OCI-LY3 (cell line): ENCODE measurements at regions not wholly inside any gene's neighbourhood (a gene's known extent, or its start where the extent isn't known, plus 50 kb on each side); places are given as distances from the start of the nearest gene placed in this dataset.

Experiments
- H2AFZ ChIP-seq: fragments of 200-600, 300-600 bp; shearing (Covaris generic); 2 replicates; pipeline ENCODE4 v1.6.0; 2014; ENCODE audit warnings: antibody characterized with exemption, low read depth, low read length
- H3K27ac ChIP-seq: fragments of 200-600, 300-600 bp; sonication (generic); 2 replicates; pipeline ENCODE4 v1.5.1; 2014; ENCODE audit warnings: mild to moderate bottlenecking, low read length, moderate library complexity, mixed read lengths
- H3K27me3 ChIP-seq: fragments of 200-600, 300-600 bp; sonication (generic); 2 replicates; pipeline ENCODE4 v1.6.1; 2014; ENCODE audit warnings: low read depth, low read length, mixed read lengths
- H3K36me3 ChIP-seq: fragments of 200-600, 300-600 bp; sonication (generic); replicated peaks from 2 replicates; pipeline ENCODE3; 2014; ENCODE audit warnings: low read depth, low read length, mixed read lengths
- H3K4me1 ChIP-seq: fragments of 300-600, 200-600 bp; sonication (generic); 2 replicates; pipeline ENCODE4 v1.6.1; 2014; ENCODE audit warnings: low read length, mixed read lengths
- H3K4me2 ChIP-seq: fragments of 200-600, 300-600 bp; sonication (generic); 2 replicates; pipeline ENCODE4 v1.6.1; 2014; ENCODE audit warnings: low read length, mixed read lengths
- H3K4me3 ChIP-seq: fragments of 300-600, 200-600 bp; sonication (generic); 2 replicates; pipeline ENCODE4 v1.5.1; 2014; ENCODE audit warnings: antibody characterized with exemption, mild to moderate bottlenecking, low read length, moderate library complexity
- H3K79me2 ChIP-seq: fragments of 300-600, 200-600 bp; shearing (Covaris generic); 2 replicates; pipeline ENCODE4 v1.6.1; 2014; ENCODE audit warnings: mild to moderate bottlenecking, low read length, mixed read lengths
- H3K9ac ChIP-seq: fragments of 300-600, 200-600 bp; shearing (Covaris generic); 2 replicates; pipeline ENCODE4 v1.6.0; 2014; ENCODE audit warnings: mild to moderate bottlenecking, low read length, moderate library complexity
- H3K9me3 ChIP-seq: fragments of 200-600, 300-600 bp; shearing (Covaris generic); 2 replicates; pipeline ENCODE4 v1.6.1; 2014; ENCODE audit warnings: low read length, mixed read lengths; ENCODE audit not compliant: insufficient read depth
- H4K20me1 ChIP-seq: fragments of 200-600, 300-600 bp; sonication (generic); 2 replicates; pipeline ENCODE4 v1.6.1; 2016; ENCODE audit warnings: low read length, mixed read lengths; ENCODE audit not compliant: insufficient read depth
- CTCF ChIP-seq: fragments of 200-600, 300-600 bp; sonication (generic); IDR thresholded peaks from 2 replicates; pipeline ENCODE4 v1.5.1; 2014; ENCODE audit warnings: antibody characterized with exemption, low read length, low read depth
- EZH2phosphoT487 ChIP-seq: fragments of 200-600 bp; shearing (Covaris generic); IDR thresholded peaks from 2 replicates; pipeline ENCODE4 v1.6.1; 2018; ENCODE audit warnings: antibody characterized with exemption, mixed run types, low read depth

GRCh38 chr6:1522779-1523178 is 86.9 kb upstream of the FOXC1 start:
- Histone ChIP-seq H2AFZ (no peak overlapping the region), H3K4me2 (no peak overlapping the region), H3K4me1 (no peaks in the 10 kb centered on the region), H3K27me3 (no peaks in the 10 kb centered on the region), H3K9ac (no peak overlapping the region), H3K4me3 (no peak overlapping the region), H4K20me1 (no peaks in the 10 kb centered on the region), H3K36me3 (no peaks in the 10 kb centered on the region), H3K79me2 (no peaks in the 10 kb centered on the region), H3K9me3 (no peaks in the 10 kb centered on the region), H3K27ac (no peak overlapping the region)
- no peak for TF ChIP-seq CTCF
- TF ChIP-seq EZH2phosphoT487 = no peak

DNA sequence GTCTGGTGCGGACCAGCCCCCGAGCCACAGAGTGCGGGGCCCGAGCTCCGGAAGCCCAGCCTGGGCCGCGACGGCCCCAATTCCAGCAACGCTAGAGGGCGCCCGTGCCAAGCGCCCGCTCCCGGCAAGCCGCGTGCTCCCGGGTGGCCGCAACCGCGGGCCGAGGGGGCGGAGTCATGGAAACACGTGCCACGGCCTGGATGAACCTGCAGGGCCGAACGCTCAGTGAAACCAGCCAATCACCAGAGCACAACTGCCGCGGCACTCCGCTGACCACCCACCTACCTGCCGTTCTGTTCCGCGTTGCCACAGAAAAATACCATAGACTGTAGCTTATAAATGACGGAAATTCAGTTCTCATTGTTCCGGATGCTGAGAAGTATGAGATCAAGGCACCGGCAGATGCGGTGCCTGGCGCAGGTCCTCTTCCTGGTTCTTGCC is 85.7 kb upstream of the FOXC1 start:
- Histone ChIP-seq H3K4me1 (no peaks in the 10 kb centered on the region), H4K20me1 (no peaks in the 10 kb centered on the region), H3K9ac (no peak overlapping the region), H3K27me3 (no peaks in the 10 kb centered on the region), H3K9me3 (no peaks in the 10 kb centered on the region), H3K4me3 (no peak overlapping the region), H2AFZ (no peak overlapping the region), H3K27ac (no peak overlapping the region), H3K36me3 (no peaks in the 10 kb centered on the region), H3K4me2 (no peak overlapping the region), H3K79me2 (no peaks in the 10 kb centered on the region)
- TF ChIP-seq CTCF (no peak), EZH2phosphoT487 (no peak)

GRCh38 chr6:1525364-1526038 is 84.2 kb upstream of the FOXC1 start:
- H3K4me2 ChIP-seq = no peak overlapping the region
- no peaks in the 10 kb centered on the region for H4K20me1 ChIP-seq
- no peaks in the 10 kb centered on the region for H3K36me3 ChIP-seq
- H3K4me1 ChIP-seq = no peaks in the 10 kb centered on the region
- no peak overlapping the region for H3K4me3 ChIP-seq
- H2AFZ ChIP-seq = no peak overlapping the region
- H3K27ac ChIP-seq = no peak overlapping the region
- H3K27me3 ChIP-seq = no peaks in the 10 kb centered on the region
- no peaks in the 10 kb centered on the region for H3K79me2 ChIP-seq
- TF ChIP-seq CTCF (no peak), EZH2phosphoT487 (no peak)
- no peak overlapping the region for H3K9ac ChIP-seq
- H3K9me3 ChIP-seq = no peaks in the 10 kb centered on the region

- H3K4me2 ChIP-seq = no peak overlapping the region
- H3K9ac ChIP-seq = no peak overlapping the region
- H3K4me3 ChIP-seq = no peak overlapping the region
- H3K4me1 ChIP-seq = no peaks in the 10 kb centered on the region
- no peaks in the 10 kb centered on the region for H3K36me3 ChIP-seq
- H4K20me1 ChIP-seq = no peaks in the 10 kb centered on the region
- H3K9me3 ChIP-seq = no peaks in the 10 kb centered on the region
- H3K27me3 ChIP-seq = no peaks in the 10 kb centered on the region
- H3K27ac ChIP-seq = no peak overlapping the region
- no peaks in the 10 kb centered on the region for H3K79me2 ChIP-seq
- H2AFZ ChIP-seq = no peak overlapping the region
- no peak for TF ChIP-seq CTCF
- TF ChIP-seq EZH2phosphoT487 = no peak
These were observed 83.2 kb upstream of the FOXC1 start for GRCh38 chr6:1526398-1527072.
